MM.1S (cell line): ENCODE measurements at regions not wholly inside any gene's neighbourhood (a gene's known extent, or its start where the extent isn't known, plus 50 kb on each side); places are given as distances from the start of the nearest gene placed in this dataset.

Source experiments
- DNase-seq: peaks from one replicate; pipeline ENCODE4 v3.0.0-alpha.2; 2015
- H2AFZ ChIP-seq: fragments of 300-600 bp; sonication (generic); 2 replicates; pipeline ENCODE4 v1.6.0; 2016; ENCODE audit warnings: antibody characterized with exemption, low read length
- H3F3A ChIP-seq: fragments of 300-600 bp; sonication (generic); 2 replicates; pipeline ENCODE4 v1.6.1; 2016; ENCODE audit warnings: mild to moderate bottlenecking, antibody characterized with exemption, low read length, moderate library complexity, mixed read lengths; ENCODE audit not compliant: insufficient read depth
- H3K27ac ChIP-seq: fragments of 300-600 bp; sonication (generic); 2 replicates; pipeline ENCODE4 v1.5.1; 2016; ENCODE audit warnings: mild to moderate bottlenecking, low read length
- H3K27me3 ChIP-seq: fragments of 300-600 bp; sonication (generic); replicated peaks from 2 replicates; pipeline ENCODE4 v1.6.0; 2016; ENCODE audit warnings: low read length; ENCODE audit not compliant: insufficient read depth
- H3K36me3 ChIP-seq: fragments of 300-600 bp; sonication (generic); replicated peaks from 2 replicates; pipeline ENCODE4 v1.6.1; 2016; ENCODE audit warnings: mild to moderate bottlenecking, low read length, mixed read lengths; ENCODE audit not compliant: insufficient read depth
- H3K4me1 ChIP-seq: fragments of 300-600 bp; sonication (generic); 2 replicates; pipeline ENCODE4 v1.6.1; 2016; ENCODE audit warnings: low read length, mixed read lengths
- H3K4me2 ChIP-seq: fragments of 300-600 bp; sonication (generic); 2 replicates; pipeline ENCODE4 v1.6.0; 2016; ENCODE audit warnings: low read depth, low read length
- H3K4me3 ChIP-seq: fragments of 300-600 bp; sonication (generic); 2 replicates; pipeline ENCODE4 v1.5.1; 2016; ENCODE audit warnings: low read length, mixed read lengths
- H3K79me2 ChIP-seq: fragments of 300-600 bp; sonication (generic); 2 replicates; pipeline ENCODE4 v1.6.1; 2016; ENCODE audit warnings: mixed run types, low read length, mixed read lengths
- H3K9ac ChIP-seq: fragments of 300-600 bp; sonication (generic); 2 replicates; pipeline ENCODE4 v1.6.1; 2016; ENCODE audit warnings: low read length, mixed read lengths
- H3K9me2 ChIP-seq: fragments of 300-600 bp; sonication (generic); replicated peaks from 2 replicates; pipeline ENCODE4 v1.6.1; 2016; ENCODE audit warnings: mild to moderate bottlenecking, low read length, mixed read lengths; ENCODE audit not compliant: insufficient read depth
- H3K9me3 ChIP-seq: fragments of 300-600 bp; sonication (generic); replicated peaks from 2 replicates; pipeline ENCODE4 v1.6.1; 2016; ENCODE audit warnings: mild to moderate bottlenecking, low read length, mixed read lengths; ENCODE audit not compliant: insufficient read depth
- H4K20me1 ChIP-seq: fragments of 300-600 bp; sonication (generic); 2 replicates; pipeline ENCODE4 v1.6.1; 2016; ENCODE audit warnings: mild to moderate bottlenecking, low read length, moderate library complexity, mixed read lengths; ENCODE audit not compliant: insufficient read depth
- CTCF ChIP-seq: fragments of 300-600 bp; sonication (generic); IDR thresholded peaks from 2 replicates; pipeline ENCODE4 v1.5.1; 2016; ENCODE audit warnings: antibody characterized with exemption, low read length, mixed read lengths
- EZH2 ChIP-seq: fragments of 300-600 bp; sonication (generic); optimal IDR thresholded peaks from 2 replicates; pipeline ENCODE3; 2017; ENCODE audit warnings: low read depth, mild to moderate bottlenecking, antibody characterized with exemption, low read length, mixed read lengths
- EZH2phosphoT487 ChIP-seq: fragments of 300-600 bp; sonication (generic); IDR thresholded peaks from 2 replicates; pipeline ENCODE4 v1.6.1; 2018; ENCODE audit warnings: antibody characterized with exemption, low read length

GRCh38 chr12:47586952-47587669 lies 118.7 kb downstream of the RPAP3 start:
- H3K9ac ChIP-seq = no peak overlapping the region
- no peaks in the 10 kb centered on the region for H3K79me2 ChIP-seq
- no peak for DNase-seq
- H3K27me3 ChIP-seq = no peaks in the 10 kb centered on the region
- H3K4me3 ChIP-seq = no peak overlapping the region
- no peaks in the 10 kb centered on the region for H3K36me3 ChIP-seq
- no peaks in the 10 kb centered on the region for H4K20me1 ChIP-seq
- no peaks in the 10 kb centered on the region for H3K9me2 ChIP-seq
- no peak overlapping the region for H3K27ac ChIP-seq
- TF ChIP-seq CTCF (no peak), EZH2phosphoT487 (no peak), EZH2 (no peak)
- H3F3A ChIP-seq = no peaks in the 10 kb centered on the region
- no peaks in the 10 kb centered on the region for H3K9me3 ChIP-seq
- no peak overlapping the region for H2AFZ ChIP-seq
- no peaks in the 10 kb centered on the region for H3K4me1 ChIP-seq
- no peak overlapping the region for H3K4me2 ChIP-seq

GRCh38 chr12:47585507-47585906 lies 120.3 kb downstream of the RPAP3 start:
- no peaks in the 10 kb centered on the region for H3F3A ChIP-seq
- H3K4me1 ChIP-seq = no peaks in the 10 kb centered on the region
- no peak for DNase-seq
- H3K36me3 ChIP-seq = no peaks in the 10 kb centered on the region
- no peak for TF ChIP-seq CTCF
- no peak for TF ChIP-seq EZH2phosphoT487
- no peak for TF ChIP-seq EZH2
- H3K9ac ChIP-seq = no peak overlapping the region
- H2AFZ ChIP-seq = no peak overlapping the region
- H3K9me3 ChIP-seq = no peaks in the 10 kb centered on the region
- H3K79me2 ChIP-seq = no peaks in the 10 kb centered on the region
- H3K4me3 ChIP-seq = no peak overlapping the region
- no peak overlapping the region for H3K4me2 ChIP-seq
- no peaks in the 10 kb centered on the region for H4K20me1 ChIP-seq
- H3K27ac ChIP-seq = no peak overlapping the region
- no peaks in the 10 kb centered on the region for H3K27me3 ChIP-seq
- no peaks in the 10 kb centered on the region for H3K9me2 ChIP-seq

- Histone ChIP-seq H3F3A (no peaks in the 10 kb centered on the region), H3K9me3 (no peaks in the 10 kb centered on the region), H3K27me3 (no peaks in the 10 kb centered on the region), H3K36me3 (no peaks in the 10 kb centered on the region), H3K9me2 (no peaks in the 10 kb centered on the region), H3K79me2 (no peaks in the 10 kb centered on the region), H3K27ac (no peak overlapping the region), H3K9ac (no peak overlapping the region), H3K4me3 (no peak overlapping the region), H3K4me2 (no peak overlapping the region), H2AFZ (no peak overlapping the region), H4K20me1 (no peaks in the 10 kb centered on the region), H3K4me1 (no peaks in the 10 kb centered on the region)
- TF ChIP-seq EZH2 (no peak), CTCF (no peak), EZH2phosphoT487 (no peak)
- no peak for DNase-seq
These were observed 127.0 kb downstream of the RPAP3 start for GRCh38 chr12:47578836-47579235.
